ENCODE measurements at regions not wholly inside any gene's neighbourhood (a gene's known extent, or its start where the extent isn't known, plus 50 kb on each side); places are given as distances from the start of the nearest gene placed in this dataset.

DNA sequence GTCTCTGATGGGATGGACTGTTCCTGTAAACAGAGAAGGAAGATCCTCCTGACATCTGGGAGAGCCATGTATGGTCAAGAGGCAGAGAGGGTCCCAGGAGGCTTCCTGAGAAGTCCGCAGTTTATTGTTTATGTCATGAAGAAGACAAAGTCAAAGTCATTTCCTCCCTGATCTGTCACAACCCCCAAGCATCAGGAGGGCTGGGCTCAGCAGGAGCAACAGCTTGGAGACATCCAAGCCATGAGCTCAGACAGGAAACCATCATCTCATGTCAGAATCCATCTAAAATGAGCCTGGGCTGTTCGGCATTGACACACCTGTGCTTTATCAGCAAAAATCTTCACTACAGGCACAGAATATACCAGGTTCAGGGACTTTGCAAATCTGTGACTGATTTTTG, 325.0 kb upstream of the MSX2 start:
- TF ChIP-seq, protein P1, sequence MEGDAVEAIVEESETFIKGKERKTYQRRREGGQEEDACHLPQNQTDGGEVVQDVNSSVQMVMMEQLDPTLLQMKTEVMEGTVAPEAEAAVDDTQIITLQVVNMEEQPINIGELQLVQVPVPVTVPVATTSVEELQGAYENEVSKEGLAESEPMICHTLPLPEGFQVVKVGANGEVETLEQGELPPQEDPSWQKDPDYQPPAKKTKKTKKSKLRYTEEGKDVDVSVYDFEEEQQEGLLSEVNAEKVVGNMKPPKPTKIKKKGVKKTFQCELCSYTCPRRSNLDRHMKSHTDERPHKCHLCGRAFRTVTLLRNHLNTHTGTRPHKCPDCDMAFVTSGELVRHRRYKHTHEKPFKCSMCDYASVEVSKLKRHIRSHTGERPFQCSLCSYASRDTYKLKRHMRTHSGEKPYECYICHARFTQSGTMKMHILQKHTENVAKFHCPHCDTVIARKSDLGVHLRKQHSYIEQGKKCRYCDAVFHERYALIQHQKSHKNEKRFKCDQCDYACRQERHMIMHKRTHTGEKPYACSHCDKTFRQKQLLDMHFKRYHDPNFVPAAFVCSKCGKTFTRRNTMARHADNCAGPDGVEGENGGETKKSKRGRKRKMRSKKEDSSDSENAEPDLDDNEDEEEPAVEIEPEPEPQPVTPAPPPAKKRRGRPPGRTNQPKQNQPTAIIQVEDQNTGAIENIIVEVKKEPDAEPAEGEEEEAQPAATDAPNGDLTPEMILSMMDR (IDR thresholded peaks at IDR 0.05; ENCODE audit: control extremely low read depth, extremely low read depth), result no peak
- peaks cover 0 to 1% (median 0%) of the 10 kb centered on the region in 5 donors for H3K4me1 ChIP-seq (ENCODE audit: control insufficient read depth in 5 of 5, insufficient read depth in 5 of 5, low read length in 5 of 5)
- no peak overlapping the region for H3K27ac ChIP-seq (ENCODE audit: low read depth in 1 of 2, low read length in 1 of 2)
- WGBS, 2 donors, result 33 to 39% methylated on average over 2 of the region's 2 CpGs
- H3K9ac ChIP-seq (ENCODE audit: insufficient read depth in 1 of 2, low read length in 2 of 2), result no peak overlapping the region
- peaks cover 0 to 2% (median 0%) of the 10 kb centered on the region in 4 donors for H3K9me3 ChIP-seq (ENCODE audit: control insufficient read depth in 4 of 4, insufficient read depth in 3 of 4, low read length in 3 of 4)
- no peak overlapping the region for H3K4me3 ChIP-seq
- H3K36me3 ChIP-seq (ENCODE audit: control insufficient read depth in 4 of 4, insufficient read depth in 4 of 4, low read length in 4 of 4), result no peaks in the 10 kb centered on the region
- ATAC-seq (ENCODE audit: insufficient read depth, low FRiP score) (no peak), DNase-seq (no peak)
- peaks cover 0 to 3% (median 3%) of the 10 kb centered on the region in 3 donors for H3K27me3 ChIP-seq (ENCODE audit: control insufficient read depth in 3 of 3, insufficient read depth in 3 of 3, low read length in 2 of 3)

DNA sequence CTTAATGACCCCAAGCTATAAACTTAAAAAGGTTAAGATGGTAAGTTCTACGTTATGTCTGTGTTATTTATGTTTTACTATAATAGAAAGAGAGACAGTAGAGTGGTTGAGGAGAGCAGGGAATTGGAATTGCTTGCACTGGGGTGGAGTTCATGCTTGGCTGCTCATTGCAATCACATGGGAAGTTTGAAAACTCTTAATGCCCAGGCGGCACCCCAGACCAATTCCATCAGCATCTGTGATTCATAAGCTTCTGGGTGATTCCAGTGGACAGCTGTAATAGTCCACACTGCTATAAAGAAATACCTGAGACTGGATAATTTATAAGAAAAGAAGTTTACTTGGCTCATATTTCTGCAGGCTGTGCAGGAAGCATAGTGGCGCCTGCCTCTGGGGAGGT, 323.9 kb upstream of the MSX2 start:
- H3K4me1 ChIP-seq (ENCODE audit: control insufficient read depth in 5 of 5, insufficient read depth in 5 of 5, low read length in 5 of 5), result peaks cover 0 to 1% (median 0%) of the 10 kb centered on the region in 5 donors
- H3K27ac ChIP-seq (ENCODE audit: low read depth in 1 of 2, low read length in 1 of 2), result no peak overlapping the region
- H3K9me3 ChIP-seq (ENCODE audit: control insufficient read depth in 4 of 4, insufficient read depth in 3 of 4, low read length in 3 of 4), result peaks cover 0 to 2% (median 0%) of the 10 kb centered on the region in 4 donors
- no peak overlapping the region for H3K9ac ChIP-seq (ENCODE audit: insufficient read depth in 1 of 2, low read length in 2 of 2)
- TF ChIP-seq, protein P1 (IDR thresholded peaks at IDR 0.05; ENCODE audit: control extremely low read depth, extremely low read depth), result no peak
- no peak for DNase-seq
- WGBS, 2 donors, result 51 to 62% methylated on average over 3 of the region's 3 CpGs
- H3K27me3 ChIP-seq (ENCODE audit: control insufficient read depth in 3 of 3, insufficient read depth in 3 of 3, low read length in 2 of 3), result no peaks in the 10 kb centered on the region
- H3K4me3 ChIP-seq, result no peak overlapping the region
- no peak for ATAC-seq (ENCODE audit: insufficient read depth, low FRiP score)
- no peaks in the 10 kb centered on the region for H3K36me3 ChIP-seq (ENCODE audit: control insufficient read depth in 4 of 4, insufficient read depth in 4 of 4, low read length in 4 of 4)

DNA sequence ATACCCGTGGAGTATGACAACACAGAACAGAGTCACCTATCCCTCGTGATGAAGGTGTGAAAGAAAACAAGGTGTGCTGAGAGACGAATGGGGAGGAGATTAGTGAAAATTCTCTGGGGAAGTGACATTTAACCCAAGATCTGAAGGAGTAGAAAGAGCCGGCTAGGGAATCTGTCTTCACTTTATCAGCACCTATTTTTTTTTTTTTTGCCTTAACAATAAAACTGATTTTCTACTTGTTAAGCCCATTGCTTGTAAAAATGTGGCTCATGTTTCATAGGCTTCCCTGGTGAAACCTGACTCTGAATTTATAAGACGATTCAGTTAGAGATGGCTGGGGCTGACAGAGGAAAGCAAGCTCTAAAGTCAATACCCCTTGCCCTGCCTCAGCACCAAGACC, 322.6 kb upstream of the MSX2 start:
- WGBS, 2 donors, result 44 to 62% methylated on average over 5 of the region's 5 CpGs

More for the DNA sequence above, 322.6 kb upstream of the MSX2 start:
- ATAC-seq (ENCODE audit: insufficient read depth, low FRiP score) (no peak), DNase-seq (no peak)
- TF ChIP-seq, protein P1 (IDR thresholded peaks at IDR 0.05; ENCODE audit: control extremely low read depth, extremely low read depth), result no peak
- no peak overlapping the region for H3K27ac ChIP-seq (ENCODE audit: low read depth in 1 of 2, low read length in 1 of 2)
- no peak overlapping the region for H3K4me3 ChIP-seq
- no peak overlapping the region for H3K9ac ChIP-seq (ENCODE audit: insufficient read depth in 1 of 2, low read length in 2 of 2)
- no peaks in the 10 kb centered on the region for H3K36me3 ChIP-seq (ENCODE audit: control insufficient read depth in 4 of 4, insufficient read depth in 4 of 4, low read length in 4 of 4)
- no peaks in the 10 kb centered on the region for H3K27me3 ChIP-seq (ENCODE audit: control insufficient read depth in 3 of 3, insufficient read depth in 3 of 3, low read length in 2 of 3)
- peaks cover 0 to 2% (median 0%) of the 10 kb centered on the region in 4 donors for H3K9me3 ChIP-seq (ENCODE audit: control insufficient read depth in 4 of 4, insufficient read depth in 3 of 4, low read length in 3 of 4)
- peaks cover 0 to 1% (median 0%) of the 10 kb centered on the region in 5 donors for H3K4me1 ChIP-seq (ENCODE audit: control insufficient read depth in 5 of 5, insufficient read depth in 5 of 5, low read length in 5 of 5)
